IPS DF 6.9 (cell line): ENCODE measurements at regions not wholly inside any gene's neighbourhood (a gene's known extent, or its start where the extent isn't known, plus 50 kb on each side); places are given as distances from the start of the nearest gene placed in this dataset.

ENCODE experiments used
- DNase-seq: peaks from one replicate; pipeline ENCODE4 v3.0.0-alpha.2; 2013; ENCODE audit warnings: low read depth, low spot score
- H3K27ac ChIP-seq: one replicate; pipeline ENCODE4 v1.5.1; 2013; ENCODE audit warnings: low read length, control low read depth
- H3K27me3 ChIP-seq: 2 replicates; pipeline ENCODE4 v1.6.1; 2013; ENCODE audit warnings: mild to moderate bottlenecking, low read length; ENCODE audit not compliant: control insufficient read depth, insufficient read depth
- H3K36me3 ChIP-seq: 2 replicates; pipeline ENCODE4 v1.6.1; 2013; ENCODE audit warnings: low read length; ENCODE audit not compliant: control insufficient read depth, insufficient read depth
- H3K4me1 ChIP-seq: 2 replicates; pipeline ENCODE4 v1.6.1; 2013; ENCODE audit warnings: low read length; ENCODE audit not compliant: control insufficient read depth, insufficient read depth
- H3K4me3 ChIP-seq: 2 replicates; pipeline ENCODE4 v1.5.1; 2013; ENCODE audit warnings: mild to moderate bottlenecking, low read length
- H3K9me3 ChIP-seq: 2 replicates; pipeline ENCODE4 v1.6.1; 2013; ENCODE audit warnings: low read length, inconsistent platforms; ENCODE audit not compliant: control insufficient read depth, insufficient read depth
- WGBS: extraction: QIAGEN DNeasy Blood & Tissue Kit; methylation state at CpG from one replicate; pipeline ENCODE4 v1.1.7; 2013; ENCODE audit warnings: mixed read lengths, missing lambda C conversion rate; ENCODE audit not compliant: insufficient read length, insufficient coverage; 5-methylcytosine and 5-hydroxymethylcytosine counted together

- Histone ChIP-seq H3K4me1 (no peaks in the 10 kb centered on the region), H3K36me3 (no peaks in the 10 kb centered on the region), H3K9me3 (no peaks in the 10 kb centered on the region), H3K4me3 (no peak overlapping the region), H3K27ac (no peak overlapping the region), H3K27me3 (no peaks in the 10 kb centered on the region)
- WGBS, result no CpG with 5 or more reads among the region's 3 CpGs
- no peak for DNase-seq
Observed at GRCh38 chr13:78033509-78033908, 114.9 kb upstream of the EDNRB start.

DNA sequence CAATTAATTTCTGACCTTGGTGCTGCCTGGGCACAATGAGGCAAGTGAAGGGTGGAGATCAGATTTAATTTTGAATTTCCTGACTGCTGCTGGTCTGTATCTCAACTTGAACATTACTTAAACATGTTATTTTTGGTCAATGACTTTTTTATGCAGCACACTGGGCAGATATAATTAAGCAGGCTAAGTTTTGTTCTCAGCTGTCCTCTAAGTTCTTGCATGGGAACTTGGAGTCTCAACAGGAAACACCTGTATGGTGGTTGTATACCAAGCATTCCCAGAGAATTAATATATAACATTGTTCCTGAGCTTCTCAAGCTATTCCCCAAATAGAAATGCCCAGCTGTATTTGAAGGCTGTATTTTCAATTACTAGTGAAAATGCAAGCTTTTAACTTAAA is 113.5 kb upstream of the EDNRB start:
- no peak for DNase-seq
- Histone ChIP-seq H3K27me3 (no peaks in the 10 kb centered on the region), H3K4me1 (no peaks in the 10 kb centered on the region), H3K4me3 (no peak overlapping the region), H3K36me3 (no peaks in the 10 kb centered on the region), H3K9me3 (no peaks in the 10 kb centered on the region), H3K27ac (no peak overlapping the region)

DNA sequence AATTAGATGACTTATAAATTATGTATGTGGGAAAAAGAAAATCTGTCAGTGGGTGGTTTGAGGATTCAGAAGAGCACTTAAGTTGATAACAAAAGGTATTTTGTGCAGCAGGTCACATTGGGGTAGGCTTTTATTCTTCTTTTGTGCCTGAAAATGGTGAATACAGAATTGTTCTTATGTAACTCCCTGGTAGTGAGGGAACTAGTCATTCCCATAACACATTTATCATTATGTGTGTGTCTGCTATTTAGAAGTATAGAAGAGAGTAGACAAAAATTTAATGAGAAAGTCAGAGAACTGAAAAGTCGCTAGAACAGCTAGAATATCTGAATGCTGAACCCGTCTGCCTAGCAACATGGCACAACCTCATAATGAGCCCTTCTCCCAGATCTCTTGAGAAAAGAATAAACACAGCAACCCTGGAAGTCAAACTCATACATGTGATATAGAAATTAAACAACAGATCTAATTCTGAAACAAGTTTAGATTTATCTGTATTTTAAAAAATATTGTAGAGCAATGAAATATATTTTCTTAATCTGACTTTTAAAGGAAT is 111.8 kb upstream of the EDNRB start:
- no peak overlapping the region for H3K4me3 ChIP-seq
- no CpG with 5 or more reads among the region's 2 CpGs for WGBS
- DNase-seq, result no peak

GRCh38 chr13:78029901-78030300 is 111.3 kb upstream of the EDNRB start:
- Histone ChIP-seq H3K4me3 (no peak overlapping the region), H3K9me3 (no peaks in the 10 kb centered on the region), H3K4me1 (no peaks in the 10 kb centered on the region), H3K27ac (no peak overlapping the region), H3K27me3 (no peaks in the 10 kb centered on the region), H3K36me3 (no peaks in the 10 kb centered on the region)
- no peak for DNase-seq
- WGBS, result no CpG with 5 or more reads among the region's 6 CpGs

More for the DNA sequence above, 111.8 kb upstream of the EDNRB start:
- Histone ChIP-seq H3K36me3 (no peaks in the 10 kb centered on the region), H3K27ac (no peak overlapping the region), H3K4me1 (no peaks in the 10 kb centered on the region), H3K27me3 (no peaks in the 10 kb centered on the region), H3K9me3 (no peaks in the 10 kb centered on the region)

DNA sequence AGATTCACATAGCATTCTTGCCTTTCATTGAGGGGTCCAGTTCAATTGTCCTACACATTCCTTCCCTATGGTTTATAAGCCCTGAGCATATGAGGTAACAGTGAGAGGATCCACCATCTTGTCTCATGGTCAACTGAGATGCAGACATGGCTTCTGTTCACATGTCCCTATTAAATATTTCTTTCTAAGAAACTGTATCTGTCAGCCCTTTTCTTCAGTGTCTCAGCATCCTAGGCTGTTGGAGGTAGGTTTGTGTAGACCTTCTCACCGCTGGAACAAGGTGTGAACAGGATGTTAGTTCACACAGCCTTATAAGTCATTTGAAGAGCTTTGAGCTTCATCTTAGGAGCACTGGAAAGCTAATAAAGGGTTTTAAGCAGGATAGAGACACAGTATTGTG is 110.3 kb upstream of the EDNRB start:
- no peaks in the 10 kb centered on the region for H3K36me3 ChIP-seq
- H3K27me3 ChIP-seq, result no peaks in the 10 kb centered on the region
- no CpG with 5 or more reads among the region's 1 CpG for WGBS
- H3K27ac ChIP-seq, result no peak overlapping the region
- H3K4me1 ChIP-seq, result no peaks in the 10 kb centered on the region
- no peak for DNase-seq
- H3K9me3 ChIP-seq, result no peaks in the 10 kb centered on the region
- no peak overlapping the region for H3K4me3 ChIP-seq

DNA sequence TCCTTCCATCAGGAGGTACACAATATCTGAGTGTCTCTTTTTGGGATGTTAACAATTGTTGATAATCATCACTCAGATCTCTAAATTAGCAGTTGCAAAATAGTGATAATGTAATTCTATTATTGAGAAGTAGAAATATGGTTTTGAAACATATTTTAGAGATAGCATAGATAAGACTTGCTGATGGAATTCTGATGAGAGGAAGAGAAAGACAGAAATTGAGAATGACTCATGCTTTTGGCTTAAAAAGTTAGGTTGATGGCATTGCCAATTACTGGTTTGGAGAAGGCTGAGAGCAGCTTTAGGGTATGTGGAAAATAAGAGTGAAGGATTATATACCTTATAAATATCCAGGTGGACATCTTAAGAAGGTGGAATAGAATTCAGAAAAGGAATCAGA is 106.4 kb upstream of the EDNRB start:
- no peaks in the 10 kb centered on the region for H3K4me1 ChIP-seq
- H3K27ac ChIP-seq, result no peak overlapping the region
- H3K36me3 ChIP-seq, result no peaks in the 10 kb centered on the region
- H3K9me3 ChIP-seq, result no peaks in the 10 kb centered on the region
- DNase-seq, result no peak
- H3K27me3 ChIP-seq, result no peaks in the 10 kb centered on the region
- no peak overlapping the region for H3K4me3 ChIP-seq

DNA sequence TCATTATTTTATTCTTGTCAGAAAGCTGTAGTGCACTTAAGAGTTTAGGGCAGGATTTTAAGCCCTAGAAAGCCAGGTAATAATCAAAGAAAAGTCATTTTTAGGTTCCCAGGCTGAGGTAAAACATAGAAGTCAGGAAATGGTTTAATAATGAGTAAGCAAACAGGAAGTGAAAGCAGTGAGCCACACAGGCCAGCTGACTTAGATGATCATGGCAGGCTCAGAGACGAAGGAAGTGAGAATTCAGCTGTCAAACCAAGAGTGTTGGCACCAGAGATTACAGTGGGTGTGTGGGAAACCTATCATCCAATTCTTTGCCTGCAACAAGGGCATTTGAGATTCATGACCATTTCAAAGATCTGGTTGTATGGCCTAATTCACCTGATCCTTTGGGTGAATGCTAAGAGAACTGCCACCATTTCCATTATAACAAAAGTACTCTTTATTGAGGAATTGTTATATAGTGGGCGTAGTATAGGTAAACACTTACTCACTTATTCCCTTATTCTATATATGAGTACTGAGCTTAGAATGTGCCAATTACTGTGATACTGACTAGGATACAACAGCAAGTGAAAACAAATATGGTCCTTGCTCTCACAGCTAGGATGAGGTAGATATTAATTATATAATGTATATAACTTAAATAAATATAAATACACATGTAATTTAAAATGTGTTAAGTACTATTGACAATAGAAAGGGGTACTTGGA is 103.7 kb upstream of the EDNRB start:
- Histone ChIP-seq H3K27ac (no peak overlapping the region), H3K4me1 (no peaks in the 10 kb centered on the region), H3K4me3 (no peak overlapping the region), H3K27me3 (no peaks in the 10 kb centered on the region), H3K9me3 (no peaks in the 10 kb centered on the region), H3K36me3 (no peaks in the 10 kb centered on the region)
- WGBS, result no CpG with 5 or more reads among the region's 2 CpGs
- DNase-seq, result no peak

DNA sequence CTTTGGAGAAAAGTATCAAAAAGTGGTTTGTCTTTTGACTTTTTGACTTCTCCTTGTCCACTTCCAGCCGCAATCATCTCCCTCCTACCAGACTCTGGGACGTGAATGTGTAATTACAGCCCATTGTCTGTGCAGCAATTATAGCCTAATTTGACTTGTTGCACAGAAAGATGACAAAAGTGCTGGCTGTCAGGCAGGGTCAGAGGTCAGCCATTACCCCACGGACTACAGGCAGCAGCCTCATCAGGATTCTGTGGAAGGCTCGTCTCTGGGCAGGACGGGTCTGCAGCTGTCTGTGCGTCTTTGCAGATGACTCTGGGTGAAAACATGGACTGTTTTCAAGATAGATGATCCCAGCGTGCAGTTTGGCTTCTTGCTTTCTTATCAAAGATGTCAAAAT is 102.2 kb upstream of the EDNRB start:
- H3K4me3 ChIP-seq, result no peak overlapping the region
- WGBS, result no CpG with 5 or more reads among the region's 7 CpGs
- no peaks in the 10 kb centered on the region for H3K9me3 ChIP-seq
- H3K27ac ChIP-seq, result no peak overlapping the region
- no peak for DNase-seq
- no peaks in the 10 kb centered on the region for H3K27me3 ChIP-seq
- H3K4me1 ChIP-seq, result no peaks in the 10 kb centered on the region
- no peaks in the 10 kb centered on the region for H3K36me3 ChIP-seq

- H3K27me3 ChIP-seq, result no peaks in the 10 kb centered on the region
- DNase-seq, result no peak
- H3K4me3 ChIP-seq, result no peak overlapping the region
- no peaks in the 10 kb centered on the region for H3K9me3 ChIP-seq
- H3K4me1 ChIP-seq, result no peaks in the 10 kb centered on the region
- H3K36me3 ChIP-seq, result no peaks in the 10 kb centered on the region
- H3K27ac ChIP-seq, result no peak overlapping the region
- no CpG with 5 or more reads among the region's 3 CpGs for WGBS
Observed at GRCh38 chr13:78015782-78016181, 97.2 kb upstream of the EDNRB start.

- Histone ChIP-seq H3K4me1 (no peaks in the 10 kb centered on the region), H3K36me3 (no peaks in the 10 kb centered on the region), H3K4me3 (no peak overlapping the region), H3K27me3 (no peaks in the 10 kb centered on the region), H3K9me3 (no peaks in the 10 kb centered on the region), H3K27ac (no peak overlapping the region)
- no CpG with 5 or more reads among the region's 2 CpGs for WGBS
- DNase-seq, result no peak
Observed at GRCh38 chr13:78012046-78012445, 93.4 kb upstream of the EDNRB start.

DNA sequence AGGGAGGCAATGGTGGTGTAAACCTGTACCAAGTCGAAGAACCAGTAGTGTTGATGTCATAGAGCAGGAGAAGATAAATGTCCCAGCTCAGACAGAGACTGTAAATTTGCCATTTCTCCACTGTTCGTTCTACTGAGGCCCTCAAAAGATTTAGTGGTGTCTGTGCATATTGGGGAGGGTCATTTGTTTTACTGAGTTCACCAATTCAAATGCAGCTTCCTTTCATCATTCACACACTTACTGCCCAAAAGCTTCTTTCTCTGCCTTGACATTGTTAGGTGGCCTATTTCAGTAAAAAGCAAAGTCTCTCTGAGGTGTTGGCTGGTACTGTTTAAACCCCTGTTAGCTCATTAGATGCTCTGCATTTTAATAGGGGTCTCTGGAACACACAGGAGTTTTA is 86.2 kb upstream of the EDNRB start:
- no peak overlapping the region for H3K4me3 ChIP-seq
- whole genome bisulfite sequencing, result no CpG with 5 or more reads among the region's 2 CpGs
- H3K27me3 ChIP-seq, result no peaks in the 10 kb centered on the region

More for the DNA sequence above, 86.2 kb upstream of the EDNRB start:
- DNase-seq, result no peak
- Histone ChIP-seq H3K27ac (no peak overlapping the region), H3K4me1 (no peaks in the 10 kb centered on the region), H3K9me3 (no peaks in the 10 kb centered on the region), H3K36me3 (no peaks in the 10 kb centered on the region)
